DND-41 (cell line): ENCODE measurements at regions not wholly inside any gene's neighbourhood (a gene's known extent, or its start where the extent isn't known, plus 50 kb on each side); places are given as distances from the start of the nearest gene placed in this dataset.
A peak's percentile ranks its signal among the peaks of the same experiment; 100 is the strongest.

Experiments
- ATAC-seq: fragments of 200-7000 bp; cut with Tn5 transposase; 3 replicates; pipeline ENCODE4 v1.9.1; 2021; ENCODE audit warnings: low read depth; ENCODE audit not compliant: insufficient read depth
- DNase-seq: peaks from one replicate; pipeline ENCODE4 v3.0.0-alpha.2; 2020
- H2AFZ ChIP-seq: 2 replicates; pipeline ENCODE4 v1.6.0; 2012; ENCODE audit warnings: low read depth, low read length
- H3K27ac ChIP-seq: 2 replicates; pipeline ENCODE4 v1.5.1; 2012; ENCODE audit warnings: low read length, inconsistent platforms
- H3K27me3 ChIP-seq: fragments of 200-600 bp; sonication (generic); 2 replicates; pipeline ENCODE4 v1.6.0; 2012; ENCODE audit warnings: low read length, mild to moderate bottlenecking, inconsistent platforms; ENCODE audit not compliant: insufficient read depth, poor library complexity
- H3K36me3 ChIP-seq: 2 replicates; pipeline ENCODE4 v1.5.1; 2012; ENCODE audit warnings: low read length, inconsistent platforms; ENCODE audit not compliant: insufficient read depth
- H3K4me1 ChIP-seq: 2 replicates; pipeline ENCODE4 v1.5.1; 2012; ENCODE audit warnings: mild to moderate bottlenecking, low read length; ENCODE audit not compliant: insufficient read depth
- H3K4me2 ChIP-seq: 2 replicates; pipeline ENCODE4 v1.6.0; 2012; ENCODE audit warnings: mild to moderate bottlenecking, moderate library complexity, low read length, inconsistent platforms; ENCODE audit not compliant: insufficient read depth
- H3K4me3 ChIP-seq, 2 experiments: fragments of 200-600 bp in 1 of 2; shearing (Covaris generic) in 1 of 2; 2 replicates each; pipeline ENCODE4 v1.5.1; 2012 to 2016; ENCODE audit warnings: inconsistent platforms in 2 of 2, low read length in 2 of 2, mild to moderate bottlenecking in 2 of 2, low read depth in 1 of 2, moderate library complexity in 1 of 2
- H3K79me2 ChIP-seq: 2 replicates; pipeline ENCODE4 v1.6.0; 2012; ENCODE audit warnings: low read length, inconsistent platforms; ENCODE audit not compliant: insufficient read depth
- H3K9ac ChIP-seq: 2 replicates; pipeline ENCODE4 v1.6.0; 2012; ENCODE audit warnings: low read depth, mild to moderate bottlenecking, inconsistent platforms, low read length, moderate library complexity
- H3K9me3 ChIP-seq: 2 replicates; pipeline ENCODE4 v1.5.1; 2012; ENCODE audit warnings: low read length, moderate library complexity, mild to moderate bottlenecking, inconsistent platforms; ENCODE audit not compliant: insufficient read depth, severe bottlenecking
- H4K20me1 ChIP-seq: 2 replicates; pipeline ENCODE4 v1.6.0; 2012; ENCODE audit warnings: low read length; ENCODE audit not compliant: insufficient read depth
- CTCF ChIP-seq: IDR thresholded peaks from 2 replicates; pipeline ENCODE4 v1.5.1; 2012; ENCODE audit warnings: borderline replicate concordance, low read length, moderate library complexity, mild to moderate bottlenecking; ENCODE audit not compliant: poor library complexity, severe bottlenecking; ENCODE audit errors: extremely low read depth
- EZH2 ChIP-seq: IDR thresholded peaks from 3 replicates; pipeline ENCODE4 v1.6.1; 2012; ENCODE audit warnings: borderline replicate concordance, low read depth, mild to moderate bottlenecking, moderate library complexity, low read length, inconsistent platforms; ENCODE audit not compliant: severe bottlenecking

- peaks cover 27% of the 10 kb centered on the region for H3K4me1 ChIP-seq
- no peak overlapping the region for H3K4me2 ChIP-seq
- no peaks in the 10 kb centered on the region for H3K27me3 ChIP-seq
- H3K9ac ChIP-seq = no peak overlapping the region
- no peak overlapping the region for H2AFZ ChIP-seq
- ATAC-seq (peak; percentile 66), DNase-seq (no peak)
- peak overlapping the region; percentile 24; the same call in 1 of the 2 replicates for H3K27ac ChIP-seq
- H3K4me3 ChIP-seq = no peak overlapping the region
- H3K79me2 ChIP-seq = no peaks in the 10 kb centered on the region
- H3K36me3 ChIP-seq = no peaks in the 10 kb centered on the region
- TF ChIP-seq EZH2 = no peak
- no peak for TF ChIP-seq CTCF
- H4K20me1 ChIP-seq = no peaks in the 10 kb centered on the region
- no peaks in the 10 kb centered on the region for H3K9me3 ChIP-seq
These were observed 112.8 kb upstream of the LPP start for GRCh38 chr3:188041193-188041592.

- Histone ChIP-seq H3K9ac (no peak overlapping the region), H3K4me2 (no peak overlapping the region), H4K20me1 (no peaks in the 10 kb centered on the region), H3K36me3 (no peaks in the 10 kb centered on the region), H3K9me3 (no peaks in the 10 kb centered on the region), H3K4me3 (no peak overlapping the region), H2AFZ (no peak overlapping the region), H3K27ac (peak overlapping the region; percentile 40), H3K79me2 (no peaks in the 10 kb centered on the region), H3K4me1 (peaks cover 20% of the 10 kb centered on the region), H3K27me3 (no peaks in the 10 kb centered on the region)
- TF ChIP-seq CTCF (no peak), EZH2 (no peak)
- ATAC-seq (no peak), DNase-seq (no peak)
These were observed 112.1 kb upstream of the LPP start for GRCh38 chr3:188041895-188042294.

- Histone ChIP-seq H3K79me2 (no peaks in the 10 kb centered on the region), H3K27me3 (no peaks in the 10 kb centered on the region), H3K27ac (no peak overlapping the region), H3K36me3 (no peaks in the 10 kb centered on the region), H3K4me2 (no peak overlapping the region), H3K9ac (no peak overlapping the region), H4K20me1 (no peaks in the 10 kb centered on the region), H2AFZ (no peak overlapping the region), H3K4me1 (peaks cover 15% of the 10 kb centered on the region), H3K9me3 (no peaks in the 10 kb centered on the region), H3K4me3 (no peak overlapping the region)
- ATAC-seq = no peak
- no peak for TF ChIP-seq CTCF
- no peak for DNase-seq
These were observed 111.5 kb upstream of the LPP start for GRCh38 chr3:188042466-188042865.

- Histone ChIP-seq H3K27me3 (no peaks in the 10 kb centered on the region), H3K36me3 (no peaks in the 10 kb centered on the region), H2AFZ (no peak overlapping the region), H3K4me1 (peaks cover 15% of the 10 kb centered on the region), H3K9ac (no peak overlapping the region), H3K27ac (no peak overlapping the region), H3K4me3 (no peak overlapping the region), H3K79me2 (no peaks in the 10 kb centered on the region), H3K9me3 (no peaks in the 10 kb centered on the region), H3K4me2 (no peak overlapping the region), H4K20me1 (no peaks in the 10 kb centered on the region)
- TF ChIP-seq CTCF (no peak), EZH2 (no peak)
- no peak for ATAC-seq
- DNase-seq = no peak
These were observed 110.1 kb upstream of the LPP start for GRCh38 chr3:188043891-188044290.
